ENCODE measurements at regions not wholly inside any gene's neighbourhood (a gene's known extent, or its start where the extent isn't known, plus 50 kb on each side); places are given as distances from the start of the nearest gene placed in this dataset.

DNA sequence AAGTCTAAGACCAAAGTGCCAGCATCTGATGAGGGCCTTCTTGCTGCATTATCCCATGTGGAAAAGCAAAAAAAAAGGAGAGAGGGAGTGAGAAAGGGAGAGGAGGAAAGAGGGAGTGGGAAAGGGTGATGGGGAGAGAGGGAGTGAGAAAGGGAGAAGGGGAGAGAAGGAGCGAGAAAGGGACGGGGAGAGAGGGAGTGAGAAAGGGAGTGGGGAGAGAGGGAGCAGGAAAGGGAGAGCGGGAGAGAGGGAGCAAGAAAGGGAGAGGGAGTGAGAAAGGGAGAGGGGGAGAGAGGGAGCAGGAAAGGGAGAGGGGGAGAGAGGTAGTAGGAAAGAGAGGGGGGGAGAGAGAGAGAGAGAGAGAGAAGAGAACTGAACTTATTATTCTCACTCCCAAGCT lies 241.1 kb upstream of the RIMS1 start:
- H3K27me3 ChIP-seq (ENCODE audit: control insufficient read depth in 4 of 4, insufficient read depth in 4 of 4, low read length in 3 of 4): no peaks in the 10 kb centered on the region
- TF ChIP-seq RXRA (IDR thresholded peaks at IDR 0.05) (no peak), NR2F2 (IDR thresholded peaks at IDR 0.05) (no peak), MAX (IDR thresholded peaks at IDR 0.05) (no peak), TAF1 (conservative IDR thresholded peaks at IDR 0.05) (no peak)
- no peak overlapping the region for H3K9ac ChIP-seq (ENCODE audit: low read depth in 1 of 2, low read length in 2 of 2)
- H3K27ac ChIP-seq (ENCODE audit: low read depth in 1 of 2, low read length in 2 of 2): no peak overlapping the region
- H3K9me3 ChIP-seq (ENCODE audit: control insufficient read depth in 4 of 4, low read length in 3 of 4): no peaks in the 10 kb centered on the region
- H3K36me3 ChIP-seq (ENCODE audit: control insufficient read depth in 4 of 4, insufficient read depth in 3 of 4, low read depth in 1 of 4, low read length in 3 of 4): no peaks in the 10 kb centered on the region
- no peaks in the 10 kb centered on the region for H3K4me1 ChIP-seq (ENCODE audit: control insufficient read depth in 4 of 4, insufficient read depth in 4 of 4, low read length in 3 of 4)
- 82% methylated on average over 3 of the region's 3 CpGs for WGBS
- H3K4me3 ChIP-seq (ENCODE audit: low read depth in 1 of 3, low read length in 3 of 3): no peak overlapping the region
- no peak for DNase-seq (ENCODE audit: low spot score)

GRCh38 chr6:71649915-71650314 lies 236.4 kb upstream of the RIMS1 start:
- no peak for DNase-seq (ENCODE audit: low spot score)
- H3K27ac ChIP-seq (ENCODE audit: low read depth in 1 of 2, low read length in 2 of 2): no peak overlapping the region

More at GRCh38 chr6:71649915-71650314, 236.4 kb upstream of the RIMS1 start:
- Histone ChIP-seq H3K27me3 (ENCODE audit: control insufficient read depth in 4 of 4, insufficient read depth in 4 of 4, low read length in 3 of 4) (no peaks in the 10 kb centered on the region), H3K36me3 (ENCODE audit: control insufficient read depth in 4 of 4, insufficient read depth in 3 of 4, low read depth in 1 of 4, low read length in 3 of 4) (no peaks in the 10 kb centered on the region), H3K4me1 (ENCODE audit: control insufficient read depth in 4 of 4, insufficient read depth in 4 of 4, low read length in 3 of 4) (no peaks in the 10 kb centered on the region), H3K9me3 (ENCODE audit: control insufficient read depth in 4 of 4, low read length in 3 of 4) (no peaks in the 10 kb centered on the region), H3K4me3 (ENCODE audit: low read depth in 1 of 3, low read length in 3 of 3) (no peak overlapping the region), H3K9ac (ENCODE audit: low read depth in 1 of 2, low read length in 2 of 2) (no peak overlapping the region)
- TF ChIP-seq YY1 (IDR thresholded peaks at IDR 0.05) (no peak), CTCF (IDR thresholded peaks at IDR 0.05; ENCODE audit: low read depth, low read length, missing input control) (no peak), FOXA1 (IDR thresholded peaks at IDR 0.05) (no peak), SP1 (IDR thresholded peaks at IDR 0.05) (no peak), EGR1 (IDR thresholded peaks at IDR 0.05; ENCODE audit: low read depth in 2 of 2) (no peak), JUND (IDR thresholded peaks at IDR 0.05) (no peak), HNF4A (conservative IDR thresholded peaks at IDR 0.05) (no peak), NR2F2 (IDR thresholded peaks at IDR 0.05) (no peak), TAF1 (conservative IDR thresholded peaks at IDR 0.05) (no peak), GABPA (IDR thresholded peaks at IDR 0.05 in 1 of 2, conservative IDR thresholded peaks at IDR 0.05 in 1 of 2) (no peak), RXRA (IDR thresholded peaks at IDR 0.05) (no peak), ATF3 (IDR thresholded peaks at IDR 0.05) (no peak), RAD21 (IDR thresholded peaks at IDR 0.05) (no peak), HNF4G (IDR thresholded peaks at IDR 0.05) (no peak), MAX (IDR thresholded peaks at IDR 0.05) (no peak), FOXA2 (IDR thresholded peaks at IDR 0.05) (no peak)
- TF ChIP-seq, protein P1, sequence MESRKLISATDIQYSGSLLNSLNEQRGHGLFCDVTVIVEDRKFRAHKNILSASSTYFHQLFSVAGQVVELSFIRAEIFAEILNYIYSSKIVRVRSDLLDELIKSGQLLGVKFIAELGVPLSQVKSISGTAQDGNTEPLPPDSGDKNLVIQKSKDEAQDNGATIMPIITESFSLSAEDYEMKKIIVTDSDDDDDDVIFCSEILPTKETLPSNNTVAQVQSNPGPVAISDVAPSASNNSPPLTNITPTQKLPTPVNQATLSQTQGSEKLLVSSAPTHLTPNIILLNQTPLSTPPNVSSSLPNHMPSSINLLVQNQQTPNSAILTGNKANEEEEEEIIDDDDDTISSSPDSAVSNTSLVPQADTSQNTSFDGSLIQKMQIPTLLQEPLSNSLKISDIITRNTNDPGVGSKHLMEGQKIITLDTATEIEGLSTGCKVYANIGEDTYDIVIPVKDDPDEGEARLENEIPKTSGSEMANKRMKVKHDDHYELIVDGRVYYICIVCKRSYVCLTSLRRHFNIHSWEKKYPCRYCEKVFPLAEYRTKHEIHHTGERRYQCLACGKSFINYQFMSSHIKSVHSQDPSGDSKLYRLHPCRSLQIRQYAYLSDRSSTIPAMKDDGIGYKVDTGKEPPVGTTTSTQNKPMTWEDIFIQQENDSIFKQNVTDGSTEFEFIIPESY (IDR thresholded peaks at IDR 0.05): no peak
- TF ChIP-seq, protein P2, sequence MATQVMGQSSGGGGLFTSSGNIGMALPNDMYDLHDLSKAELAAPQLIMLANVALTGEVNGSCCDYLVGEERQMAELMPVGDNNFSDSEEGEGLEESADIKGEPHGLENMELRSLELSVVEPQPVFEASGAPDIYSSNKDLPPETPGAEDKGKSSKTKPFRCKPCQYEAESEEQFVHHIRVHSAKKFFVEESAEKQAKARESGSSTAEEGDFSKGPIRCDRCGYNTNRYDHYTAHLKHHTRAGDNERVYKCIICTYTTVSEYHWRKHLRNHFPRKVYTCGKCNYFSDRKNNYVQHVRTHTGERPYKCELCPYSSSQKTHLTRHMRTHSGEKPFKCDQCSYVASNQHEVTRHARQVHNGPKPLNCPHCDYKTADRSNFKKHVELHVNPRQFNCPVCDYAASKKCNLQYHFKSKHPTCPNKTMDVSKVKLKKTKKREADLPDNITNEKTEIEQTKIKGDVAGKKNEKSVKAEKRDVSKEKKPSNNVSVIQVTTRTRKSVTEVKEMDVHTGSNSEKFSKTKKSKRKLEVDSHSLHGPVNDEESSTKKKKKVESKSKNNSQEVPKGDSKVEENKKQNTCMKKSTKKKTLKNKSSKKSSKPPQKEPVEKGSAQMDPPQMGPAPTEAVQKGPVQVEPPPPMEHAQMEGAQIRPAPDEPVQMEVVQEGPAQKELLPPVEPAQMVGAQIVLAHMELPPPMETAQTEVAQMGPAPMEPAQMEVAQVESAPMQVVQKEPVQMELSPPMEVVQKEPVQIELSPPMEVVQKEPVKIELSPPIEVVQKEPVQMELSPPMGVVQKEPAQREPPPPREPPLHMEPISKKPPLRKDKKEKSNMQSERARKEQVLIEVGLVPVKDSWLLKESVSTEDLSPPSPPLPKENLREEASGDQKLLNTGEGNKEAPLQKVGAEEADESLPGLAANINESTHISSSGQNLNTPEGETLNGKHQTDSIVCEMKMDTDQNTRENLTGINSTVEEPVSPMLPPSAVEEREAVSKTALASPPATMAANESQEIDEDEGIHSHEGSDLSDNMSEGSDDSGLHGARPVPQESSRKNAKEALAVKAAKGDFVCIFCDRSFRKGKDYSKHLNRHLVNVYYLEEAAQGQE (IDR thresholded peaks at IDR 0.05): no peak
- WGBS: 50% methylated on average over 2 of the region's 2 CpGs

Measured in liver (tissue), 8 donors.